ENCODE measurements at regions not wholly inside any gene's neighbourhood (a gene's known extent, or its start where the extent isn't known, plus 50 kb on each side); places are given as distances from the start of the nearest gene placed in this dataset.

DNA sequence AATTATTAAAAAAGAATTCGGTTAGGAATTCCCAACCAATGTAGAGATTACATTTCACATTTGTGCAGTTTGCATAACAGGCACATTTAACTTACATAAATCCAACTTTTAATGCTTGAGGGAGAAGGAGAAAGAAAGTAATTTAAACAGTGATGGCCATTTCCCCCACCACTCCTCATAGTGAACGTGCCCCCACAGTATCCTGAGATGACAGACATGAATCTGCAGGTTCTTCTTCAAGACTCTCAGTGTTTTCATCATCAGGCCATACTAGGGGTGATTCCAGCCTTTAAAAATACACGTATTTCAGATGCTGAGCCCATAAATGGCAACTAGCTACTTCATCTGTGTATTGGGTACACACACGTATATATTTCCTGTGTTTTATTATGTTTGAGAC, 51.3 kb upstream of the WIPF1 start:
- no peaks in the 10 kb centered on the region for H3K4me1 ChIP-seq (ENCODE audit: control insufficient read depth, insufficient read depth, low read length)
- no peaks in the 10 kb centered on the region for H3K9me3 ChIP-seq (ENCODE audit: control insufficient read depth, insufficient read depth, low read length)

More for the DNA sequence above, 51.3 kb upstream of the WIPF1 start:
- no peaks in the 10 kb centered on the region for H3K36me3 ChIP-seq (ENCODE audit: control insufficient read depth, insufficient read depth, low read length)
- no peak overlapping the region for H3K9ac ChIP-seq (ENCODE audit: low read depth, low read length)
- H3K27me3 ChIP-seq (ENCODE audit: control insufficient read depth, insufficient read depth, low read length): no peaks in the 10 kb centered on the region
- H3K4me3 ChIP-seq (ENCODE audit: low read depth, low read length): no peak overlapping the region
